Right lobe of liver (tissue), 6 donors: ENCODE measurements at regions not wholly inside any gene's neighbourhood (a gene's known extent, or its start where the extent isn't known, plus 50 kb on each side); places are given as distances from the start of the nearest gene placed in this dataset.

Experiments
- ATAC-seq, 4 donors: fragments of 200-7000 bp; cut with Tn5 transposase; one replicate each; pipeline ENCODE4 v1.9.1; 2020; ENCODE audit warnings: mild to moderate bottlenecking in 4 of 4, moderate library complexity in 4 of 4
- DNase-seq, 3 donors: peaks; one replicate each; pipeline ENCODE4 v3.0.0-alpha.2; 2020
- H3K27ac ChIP-seq, 3 donors: fragments of 200-600 bp; one replicate each; pipeline ENCODE4 v1.8.0; 2022
- H3K27me3 ChIP-seq, 2 donors: fragments of 200-600 bp; one replicate each; pipeline ENCODE4 v1.8.0; 2022
- H3K36me3 ChIP-seq, 4 donors: fragments of 200-600 bp; sonication (generic) in 1 of 4; one replicate each; pipeline versions ENCODE4 v1.5.1 to v1.8.0; 2017 to 2022; ENCODE audit warnings: control low read depth in 1 of 4
- H3K4me1 ChIP-seq, 4 donors: fragments of 200-600 bp; sonication (generic) in 1 of 4; one replicate each; pipeline versions ENCODE4 v1.5.1 to v1.8.0; 2017 to 2022; ENCODE audit warnings: control low read depth in 1 of 4
- H3K4me3 ChIP-seq, 3 donors: fragments of 200-600 bp; one replicate each; pipeline ENCODE4 v1.8.0; 2022
- H3K9me3 ChIP-seq, 4 donors: fragments of 200-600 bp; sonication (generic) in 1 of 4; one replicate each; pipeline versions ENCODE4 v1.5.1 to v1.8.0; 2017 to 2022; ENCODE audit warnings: control low read depth in 1 of 4
- POLR2A ChIP-seq: fragments of 450-650 bp; IDR thresholded peaks from one replicate; pipeline ENCODE4 v1.6.1; 2017; ENCODE audit warnings: antibody characterized with exemption, mild to moderate bottlenecking
- WGBS: methylation state at CpG from one replicate; pipeline ENCODE4 v1.1.6; 2018; ENCODE audit warnings: low coverage, low lambda C conversion rate; ENCODE audit not compliant: insufficient coverage; ENCODE audit errors: missing lambda C conversion rate; 5-methylcytosine and 5-hydroxymethylcytosine counted together
- intact Hi-C, 2 donors: fragments of 100-400 bp; cut with DNase I; formaldehyde crosslinking; loops; one replicate each; pipeline versions ENCODE4 v1.11.2 to v1.14.1; 2022
- TF ChIP-seq, protein P1 (sequence below), 4 donors: fragments of 200-600 bp in 3 of 4; fragments of 450-650 bp in 1 of 4; IDR thresholded peaks; one replicate each; pipeline versions ENCODE4 v1.5.1 to v1.8.0; 2016 to 2022; ENCODE audit warnings: antibody characterized with exemption in 4 of 4, mild to moderate bottlenecking in 2 of 4
- donor health status: DM: no; HTN: yes; CAD: no.
- donor health status: DM: no; HTN: no; CAD: no.
- donor health status: DM: no; HTN: no; CAD: no.
- donor health status: DM: no; HTN: yes; CAD: no.
- donor health status: DM: no; HTN: yes; CAD: no.

DNA sequence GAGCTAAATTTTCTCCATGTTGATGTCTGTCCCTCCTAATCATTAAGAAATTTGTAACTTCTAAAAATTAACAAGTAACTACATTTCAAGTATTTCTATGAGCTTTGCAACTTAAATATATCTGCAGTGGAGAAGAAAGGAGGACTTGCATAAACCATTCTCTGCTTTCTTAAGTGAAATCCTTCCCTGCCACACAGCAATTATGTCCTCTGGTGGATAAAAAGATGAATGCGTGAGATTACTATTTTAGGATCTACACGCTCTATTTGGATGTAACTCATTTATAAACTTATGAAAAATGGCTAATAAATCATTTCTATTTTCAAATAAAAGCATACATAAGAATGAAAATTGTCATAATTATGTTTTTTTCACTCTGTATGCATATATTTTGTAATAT, 338.0 kb upstream of the PTCHD4 start:
- Histone ChIP-seq H3K4me1 (no peaks in the 10 kb centered on the region), H3K27me3 (no peaks in the 10 kb centered on the region), H3K27ac (no peak overlapping the region), H3K4me3 (no peak overlapping the region), H3K9me3 (no peaks in the 10 kb centered on the region), H3K36me3 (no peaks in the 10 kb centered on the region)
- intact Hi-C loops: no loop called here
- ATAC-seq (no peak), DNase-seq (no peak)
- TF ChIP-seq, protein P1, sequence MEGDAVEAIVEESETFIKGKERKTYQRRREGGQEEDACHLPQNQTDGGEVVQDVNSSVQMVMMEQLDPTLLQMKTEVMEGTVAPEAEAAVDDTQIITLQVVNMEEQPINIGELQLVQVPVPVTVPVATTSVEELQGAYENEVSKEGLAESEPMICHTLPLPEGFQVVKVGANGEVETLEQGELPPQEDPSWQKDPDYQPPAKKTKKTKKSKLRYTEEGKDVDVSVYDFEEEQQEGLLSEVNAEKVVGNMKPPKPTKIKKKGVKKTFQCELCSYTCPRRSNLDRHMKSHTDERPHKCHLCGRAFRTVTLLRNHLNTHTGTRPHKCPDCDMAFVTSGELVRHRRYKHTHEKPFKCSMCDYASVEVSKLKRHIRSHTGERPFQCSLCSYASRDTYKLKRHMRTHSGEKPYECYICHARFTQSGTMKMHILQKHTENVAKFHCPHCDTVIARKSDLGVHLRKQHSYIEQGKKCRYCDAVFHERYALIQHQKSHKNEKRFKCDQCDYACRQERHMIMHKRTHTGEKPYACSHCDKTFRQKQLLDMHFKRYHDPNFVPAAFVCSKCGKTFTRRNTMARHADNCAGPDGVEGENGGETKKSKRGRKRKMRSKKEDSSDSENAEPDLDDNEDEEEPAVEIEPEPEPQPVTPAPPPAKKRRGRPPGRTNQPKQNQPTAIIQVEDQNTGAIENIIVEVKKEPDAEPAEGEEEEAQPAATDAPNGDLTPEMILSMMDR (IDR thresholded peaks at IDR 0.05): no peak
- no peak for TF ChIP-seq POLR2A
- whole genome bisulfite sequencing: 64% methylated on average over 2 of the region's 2 CpGs

DNA sequence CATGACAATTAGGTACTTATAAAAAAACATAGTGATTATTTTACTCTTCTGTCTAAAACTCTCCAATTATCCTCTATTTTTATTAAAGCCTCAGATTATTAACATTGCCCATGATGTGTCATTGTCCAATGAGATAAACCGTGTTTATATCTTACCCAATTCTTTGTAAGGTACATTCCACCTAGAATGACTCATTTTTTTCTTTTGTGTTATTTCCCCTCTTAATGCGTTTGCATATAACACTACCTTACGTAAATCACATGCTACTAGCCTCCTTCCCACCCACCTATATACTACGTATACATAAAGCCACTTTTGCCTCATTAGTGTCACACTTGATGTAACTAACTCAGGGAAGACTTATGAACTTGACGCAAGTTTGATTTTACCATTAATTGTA, 336.3 kb upstream of the PTCHD4 start:
- intact Hi-C loops: no loop called here
- no peaks in the 10 kb centered on the region for H3K36me3 ChIP-seq
- DNase-seq: no peak
- H3K27ac ChIP-seq: no peak overlapping the region
- H3K27me3 ChIP-seq: no peaks in the 10 kb centered on the region
- TF ChIP-seq, protein P1 (IDR thresholded peaks at IDR 0.05): no peak
- TF ChIP-seq POLR2A: no peak
- H3K9me3 ChIP-seq: no peaks in the 10 kb centered on the region
- no peaks in the 10 kb centered on the region for H3K4me1 ChIP-seq
- no peak for ATAC-seq
- H3K4me3 ChIP-seq: no peak overlapping the region
- WGBS: 68% methylated on average over 5 of the region's 5 CpGs

DNA sequence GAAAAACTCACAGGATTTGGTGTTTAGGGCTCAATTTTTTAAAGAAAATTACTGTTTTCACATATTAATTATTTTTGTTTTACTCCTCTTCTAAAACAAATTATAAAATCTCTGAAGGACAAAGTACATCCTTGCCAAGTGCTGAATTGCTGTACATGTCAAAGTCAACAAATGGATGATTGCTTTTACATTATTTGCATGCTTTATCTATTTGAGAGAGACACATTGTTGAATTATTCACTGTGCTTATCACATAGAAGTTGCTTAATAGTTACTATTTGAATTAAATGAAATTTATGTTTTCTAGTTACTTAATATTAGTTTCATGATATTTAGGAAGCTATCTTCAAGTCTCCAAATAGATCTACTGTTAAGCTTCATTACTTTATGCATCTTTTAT, 318.6 kb upstream of the PTCHD4 start:
- no peak overlapping the region for H3K4me3 ChIP-seq
- intact Hi-C loops: no loop called here
- DNase-seq: no peak

DNA sequence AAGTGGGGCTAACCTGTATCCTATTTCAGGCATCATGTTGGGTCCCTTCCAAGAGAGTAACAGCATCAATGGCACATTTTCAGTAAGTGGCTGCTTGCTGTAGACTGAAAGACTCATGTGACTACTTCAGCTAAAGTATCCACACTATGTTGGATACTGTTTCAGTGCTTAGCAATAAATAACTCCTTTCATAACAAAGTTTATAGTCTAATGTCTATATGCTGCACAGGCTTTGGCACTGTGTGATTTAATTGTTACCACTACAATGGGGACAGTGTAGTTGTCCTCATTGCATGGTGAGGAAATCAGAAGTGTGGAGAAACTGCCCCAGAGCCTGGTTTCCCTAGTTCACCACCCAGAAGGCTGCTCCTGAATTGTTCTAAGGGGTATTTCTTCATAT, 318.0 kb upstream of the PTCHD4 start:
- no peaks in the 10 kb centered on the region for H3K9me3 ChIP-seq
- no peak for ATAC-seq

More for the DNA sequence above, 318.6 kb upstream of the PTCHD4 start:
- Histone ChIP-seq H3K27me3 (no peaks in the 10 kb centered on the region), H3K27ac (no peak overlapping the region), H3K36me3 (no peaks in the 10 kb centered on the region), H3K9me3 (no peaks in the 10 kb centered on the region), H3K4me1 (no peaks in the 10 kb centered on the region)
- no peak for ATAC-seq
- TF ChIP-seq POLR2A: no peak
- TF ChIP-seq, protein P1 (IDR thresholded peaks at IDR 0.05): no peak

DNA sequence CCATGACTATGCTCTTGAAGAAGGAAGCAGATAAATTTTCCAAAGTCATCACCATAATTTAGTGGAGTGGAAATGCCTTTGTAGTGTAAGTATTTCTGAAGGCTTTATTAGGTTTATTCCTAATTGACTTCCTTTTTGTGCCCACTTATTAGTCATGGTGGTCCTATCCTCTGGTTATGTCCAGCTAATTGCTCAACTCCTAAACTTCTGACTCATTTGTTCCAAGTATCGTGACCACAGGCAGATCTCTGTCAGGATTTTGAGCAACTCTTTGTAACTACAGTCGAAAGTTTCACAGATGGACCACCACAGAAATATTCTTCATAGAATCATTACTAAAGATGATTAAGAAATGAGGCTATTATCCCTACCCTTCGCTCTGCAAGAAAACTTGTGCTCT, 315.6 kb upstream of the PTCHD4 start:
- no peaks in the 10 kb centered on the region for H3K9me3 ChIP-seq
- H3K36me3 ChIP-seq: no peaks in the 10 kb centered on the region
- 70% methylated on average over 3 of the region's 3 CpGs for WGBS
- no peak overlapping the region for H3K27ac ChIP-seq
- no peaks in the 10 kb centered on the region for H3K27me3 ChIP-seq
- ATAC-seq (no peak), DNase-seq (no peak)
- no peaks in the 10 kb centered on the region for H3K4me1 ChIP-seq
- intact Hi-C loops: no loop called here
- no peak overlapping the region for H3K4me3 ChIP-seq
- TF ChIP-seq, protein P1 (IDR thresholded peaks at IDR 0.05): no peak
- no peak for TF ChIP-seq POLR2A

More for the DNA sequence above, 318.0 kb upstream of the PTCHD4 start:
- intact Hi-C loops: no loop called here
- no peak overlapping the region for H3K27ac ChIP-seq
- no peak overlapping the region for H3K4me3 ChIP-seq
- no peak for DNase-seq
- H3K36me3 ChIP-seq: no peaks in the 10 kb centered on the region
- TF ChIP-seq POLR2A: no peak
- TF ChIP-seq, protein P1 (IDR thresholded peaks at IDR 0.05): no peak
- H3K27me3 ChIP-seq: no peaks in the 10 kb centered on the region
- H3K4me1 ChIP-seq: no peaks in the 10 kb centered on the region
